ENCODE measurements at regions not wholly inside any gene's neighbourhood (a gene's known extent, or its start where the extent isn't known, plus 50 kb on each side); places are given as distances from the start of the nearest gene placed in this dataset.

DNA sequence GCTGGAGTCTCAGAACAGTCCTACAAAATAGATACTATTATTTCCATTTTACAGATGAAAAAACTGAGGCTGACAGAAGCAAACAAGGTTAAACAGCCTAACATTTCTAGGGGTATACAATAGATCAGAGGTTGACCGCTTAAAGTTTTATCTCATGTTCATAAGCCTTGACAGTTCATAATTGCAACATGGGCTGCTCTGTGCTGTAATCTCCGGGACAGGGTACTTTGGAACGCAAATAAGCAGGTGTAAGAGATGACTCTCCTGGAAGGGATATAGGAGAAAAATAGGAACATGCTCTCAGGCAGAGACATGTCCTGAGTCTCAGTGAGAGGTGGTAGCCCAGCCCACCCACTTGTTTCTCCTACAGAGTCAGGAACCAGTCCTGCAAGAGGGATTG is 72.8 kb upstream of the RBM19 start:
- TF ChIP-seq, protein P1, sequence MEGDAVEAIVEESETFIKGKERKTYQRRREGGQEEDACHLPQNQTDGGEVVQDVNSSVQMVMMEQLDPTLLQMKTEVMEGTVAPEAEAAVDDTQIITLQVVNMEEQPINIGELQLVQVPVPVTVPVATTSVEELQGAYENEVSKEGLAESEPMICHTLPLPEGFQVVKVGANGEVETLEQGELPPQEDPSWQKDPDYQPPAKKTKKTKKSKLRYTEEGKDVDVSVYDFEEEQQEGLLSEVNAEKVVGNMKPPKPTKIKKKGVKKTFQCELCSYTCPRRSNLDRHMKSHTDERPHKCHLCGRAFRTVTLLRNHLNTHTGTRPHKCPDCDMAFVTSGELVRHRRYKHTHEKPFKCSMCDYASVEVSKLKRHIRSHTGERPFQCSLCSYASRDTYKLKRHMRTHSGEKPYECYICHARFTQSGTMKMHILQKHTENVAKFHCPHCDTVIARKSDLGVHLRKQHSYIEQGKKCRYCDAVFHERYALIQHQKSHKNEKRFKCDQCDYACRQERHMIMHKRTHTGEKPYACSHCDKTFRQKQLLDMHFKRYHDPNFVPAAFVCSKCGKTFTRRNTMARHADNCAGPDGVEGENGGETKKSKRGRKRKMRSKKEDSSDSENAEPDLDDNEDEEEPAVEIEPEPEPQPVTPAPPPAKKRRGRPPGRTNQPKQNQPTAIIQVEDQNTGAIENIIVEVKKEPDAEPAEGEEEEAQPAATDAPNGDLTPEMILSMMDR (conservative IDR thresholded peaks at IDR 0.05), result no peak
- no peak for TF ChIP-seq ZFX (IDR thresholded peaks at IDR 0.05)
